Mucosa of descending colon (tissue), 3 donors: ENCODE measurements at regions not wholly inside any gene's neighbourhood (a gene's known extent, or its start where the extent isn't known, plus 50 kb on each side); places are given as distances from the start of the nearest gene placed in this dataset.

ENCODE experiments used
- ATAC-seq: fragments of 200-7000 bp; cut with Tn5 transposase; one replicate; pipeline ENCODE4 v1.9.1; 2020; ENCODE audit warnings: mild to moderate bottlenecking, moderate library complexity
- DNase-seq, 3 donors: peaks; one replicate each; pipeline ENCODE4 v3.0.0-alpha.2; 2020
- H3K36me3 ChIP-seq: fragments of 200-600 bp; one replicate; pipeline ENCODE4 v1.8.0; 2021; ENCODE audit warnings: low read depth, mild to moderate bottlenecking
- H3K4me1 ChIP-seq: fragments of 200-600 bp; one replicate; pipeline ENCODE4 v1.8.0; 2021; ENCODE audit warnings: low read depth, mild to moderate bottlenecking
- H3K4me3 ChIP-seq: fragments of 200-600 bp; one replicate; pipeline ENCODE4 v1.8.0; 2021; ENCODE audit warnings: mild to moderate bottlenecking
- H3K9me3 ChIP-seq: fragments of 200-600 bp; one replicate; pipeline ENCODE4 v1.8.0; 2021; ENCODE audit warnings: mild to moderate bottlenecking
- intact Hi-C, 2 donors: fragments of 100-400 bp; cut with DNase I in 1 of 2; cut with micrococcal nuclease in 1 of 2; formaldehyde crosslinking; loops; one replicate each; pipeline versions ENCODE4 v1.11.0 to v1.11.1; 2022; cut with DNase I, micrococcal nuclease
- TF ChIP-seq, protein P1 (sequence below): fragments of 200-600 bp; IDR thresholded peaks from one replicate; pipeline ENCODE4 v1.8.0; 2022; ENCODE audit warnings: antibody characterized with exemption, mild to moderate bottlenecking
- donor health status: DM: no; HTN: no; CAD: no; lungs with moderate emphysema.
- donor health status: DM: no; HTN: no; CAD: no.
- donor health status: DM: no; HTN: yes; CAD: no.

DNA sequence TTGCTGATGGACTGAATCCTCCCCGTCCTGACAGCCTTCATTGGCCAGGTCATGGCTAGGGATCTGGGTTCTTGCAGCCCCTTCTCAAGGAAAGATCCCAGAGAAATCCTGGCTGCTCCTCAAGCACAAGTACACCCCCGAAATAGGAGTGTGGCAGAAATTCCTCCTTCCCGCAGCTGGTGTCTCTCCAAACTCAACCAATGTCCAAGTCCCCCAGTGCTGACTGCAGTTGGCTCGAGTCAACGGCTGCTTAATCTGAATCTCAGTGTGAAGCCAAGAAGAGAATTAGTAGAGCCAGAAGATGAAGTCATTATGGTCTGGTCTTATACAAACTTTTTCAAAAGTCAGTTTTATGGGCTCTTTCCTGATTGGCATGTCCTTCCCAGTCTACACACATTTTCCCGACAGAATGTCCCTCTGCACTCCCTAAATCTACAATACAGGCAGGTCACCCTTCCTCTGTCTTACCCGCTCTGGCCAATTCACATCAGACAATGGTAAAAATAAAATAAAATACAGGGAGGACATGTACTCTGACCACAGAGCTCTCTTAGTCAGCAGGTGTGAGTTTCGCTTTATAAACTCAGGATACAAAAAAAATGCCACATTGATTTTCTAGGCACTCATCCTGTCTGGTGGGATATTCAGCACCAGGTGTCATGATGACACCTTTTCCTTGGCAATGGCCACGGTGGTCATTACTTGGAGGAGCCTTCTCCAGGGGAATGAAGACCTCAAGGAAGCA lies 76.9 kb upstream of the PAPOLG start:
- TF ChIP-seq, protein P1, sequence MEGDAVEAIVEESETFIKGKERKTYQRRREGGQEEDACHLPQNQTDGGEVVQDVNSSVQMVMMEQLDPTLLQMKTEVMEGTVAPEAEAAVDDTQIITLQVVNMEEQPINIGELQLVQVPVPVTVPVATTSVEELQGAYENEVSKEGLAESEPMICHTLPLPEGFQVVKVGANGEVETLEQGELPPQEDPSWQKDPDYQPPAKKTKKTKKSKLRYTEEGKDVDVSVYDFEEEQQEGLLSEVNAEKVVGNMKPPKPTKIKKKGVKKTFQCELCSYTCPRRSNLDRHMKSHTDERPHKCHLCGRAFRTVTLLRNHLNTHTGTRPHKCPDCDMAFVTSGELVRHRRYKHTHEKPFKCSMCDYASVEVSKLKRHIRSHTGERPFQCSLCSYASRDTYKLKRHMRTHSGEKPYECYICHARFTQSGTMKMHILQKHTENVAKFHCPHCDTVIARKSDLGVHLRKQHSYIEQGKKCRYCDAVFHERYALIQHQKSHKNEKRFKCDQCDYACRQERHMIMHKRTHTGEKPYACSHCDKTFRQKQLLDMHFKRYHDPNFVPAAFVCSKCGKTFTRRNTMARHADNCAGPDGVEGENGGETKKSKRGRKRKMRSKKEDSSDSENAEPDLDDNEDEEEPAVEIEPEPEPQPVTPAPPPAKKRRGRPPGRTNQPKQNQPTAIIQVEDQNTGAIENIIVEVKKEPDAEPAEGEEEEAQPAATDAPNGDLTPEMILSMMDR = no peak
- Histone ChIP-seq H3K4me1 (no peaks in the 10 kb centered on the region), H3K4me3 (no peak overlapping the region), H3K36me3 (no peaks in the 10 kb centered on the region), H3K9me3 (no peaks in the 10 kb centered on the region)
- ATAC-seq (no peak), DNase-seq (no peak)
- intact Hi-C loops = no loop called here

DNA sequence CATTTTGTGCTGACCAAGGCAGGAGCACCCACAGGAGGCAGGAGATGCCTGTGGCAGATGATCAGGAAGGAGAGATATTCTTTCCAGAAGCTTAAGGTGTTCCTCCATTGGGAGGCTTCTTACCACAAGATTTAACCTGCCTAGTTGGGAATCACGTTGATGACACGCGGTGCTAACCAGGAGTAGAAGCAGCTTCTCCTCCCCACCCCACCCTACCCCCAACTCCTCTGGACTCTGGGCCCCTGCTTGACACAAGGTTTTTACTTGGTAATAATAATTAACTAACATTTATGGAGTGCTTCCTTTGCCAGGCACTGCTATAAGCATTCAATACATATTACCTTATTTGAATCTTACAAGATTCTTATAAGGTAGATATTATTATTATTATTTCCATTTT lies 62.5 kb upstream of the PAPOLG start:
- intact Hi-C loops = no loop called here
- TF ChIP-seq, protein P1 = no peak
- ATAC-seq (no peak), DNase-seq (no peak)
- H3K4me3 ChIP-seq = no peak overlapping the region
- no peaks in the 10 kb centered on the region for H3K4me1 ChIP-seq
- no peaks in the 10 kb centered on the region for H3K9me3 ChIP-seq
- H3K36me3 ChIP-seq = no peaks in the 10 kb centered on the region

DNA sequence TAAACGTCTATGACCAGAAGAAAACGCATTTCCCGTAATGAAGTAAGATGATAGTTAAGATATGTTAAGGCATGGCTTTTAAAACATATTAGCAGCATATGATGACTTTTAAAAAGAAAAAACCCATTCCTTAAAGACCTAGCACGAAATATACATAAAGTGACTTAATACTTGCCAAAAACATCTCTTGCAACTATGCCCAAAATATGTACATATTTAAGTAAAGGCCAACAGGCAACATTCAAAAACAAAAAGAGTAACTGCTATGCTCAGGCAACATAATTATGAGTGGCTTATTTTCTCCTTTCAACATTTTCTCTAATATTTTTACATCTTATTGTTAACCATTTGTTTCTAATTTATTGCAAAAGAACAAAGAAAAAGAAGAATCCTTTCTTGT lies 60.3 kb upstream of the PAPOLG start:
- Histone ChIP-seq H3K4me1 (no peaks in the 10 kb centered on the region), H3K4me3 (no peak overlapping the region), H3K36me3 (no peaks in the 10 kb centered on the region), H3K9me3 (no peaks in the 10 kb centered on the region)
- intact Hi-C loops = no loop called here
- no peak for ATAC-seq
- no peak for DNase-seq
- TF ChIP-seq, protein P1 = no peak

DNA sequence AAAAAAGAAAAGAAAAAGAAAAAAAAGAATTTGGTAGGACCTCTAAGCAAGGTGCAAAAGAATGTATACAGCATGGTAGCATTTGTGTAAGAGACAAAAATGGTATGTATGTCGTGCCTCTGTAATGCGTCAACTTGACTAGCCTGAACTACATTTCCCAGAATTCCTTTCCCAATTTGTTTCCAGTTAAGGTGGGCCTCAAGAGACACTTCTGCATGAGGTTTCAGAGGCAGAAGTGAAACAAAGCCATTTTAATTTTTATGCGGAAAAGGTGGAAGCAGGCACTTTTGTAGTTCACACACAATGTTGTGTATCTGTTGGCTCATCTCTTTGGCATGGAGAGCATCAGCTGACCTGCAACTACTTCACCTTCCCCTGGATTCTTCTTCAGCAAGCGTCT lies 56.5 kb upstream of the PAPOLG start:
- intact Hi-C loops = no loop called here
- ATAC-seq (no peak), DNase-seq (no peak)
- TF ChIP-seq, protein P1 = no peak
- Histone ChIP-seq H3K4me3 (no peak overlapping the region), H3K9me3 (no peaks in the 10 kb centered on the region), H3K36me3 (no peaks in the 10 kb centered on the region), H3K4me1 (no peaks in the 10 kb centered on the region)

DNA sequence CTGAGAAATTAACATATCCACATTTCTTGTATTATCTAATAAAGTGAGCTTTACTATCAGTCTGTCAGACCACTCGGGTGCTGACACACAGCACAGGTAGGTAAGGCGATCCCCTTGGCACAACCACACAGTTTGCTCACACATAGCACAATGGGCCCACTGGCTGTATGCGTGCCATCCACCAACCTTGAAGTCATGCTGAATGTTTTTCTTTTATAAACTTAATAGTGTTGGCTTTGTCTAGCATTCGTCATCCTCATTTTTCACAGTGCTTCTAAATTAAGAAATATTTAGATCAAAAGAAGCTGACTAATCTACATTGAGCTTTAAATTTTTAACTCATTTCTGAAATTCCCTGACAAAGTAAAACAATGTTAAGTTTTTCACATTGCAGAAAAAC lies 50.0 kb upstream of the PAPOLG start:
- no peak for ATAC-seq
- intact Hi-C loops = loop anchor here (5.0 kb wide), 1 partner anchor 291 kb away; no protein-coding TSS in a partner anchor
- TF ChIP-seq, protein P1 = no peak

More for the DNA sequence above, 50.0 kb upstream of the PAPOLG start:
- H3K4me3 ChIP-seq = no peak overlapping the region
- H3K9me3 ChIP-seq = no peaks in the 10 kb centered on the region
- no peaks in the 10 kb centered on the region for H3K4me1 ChIP-seq
- no peaks in the 10 kb centered on the region for H3K36me3 ChIP-seq
- DNase-seq = no peak
